ENCODE measurements at regions not wholly inside any gene's neighbourhood (a gene's known extent, or its start where the extent isn't known, plus 50 kb on each side); places are given as distances from the start of the nearest gene placed in this dataset.

DNA sequence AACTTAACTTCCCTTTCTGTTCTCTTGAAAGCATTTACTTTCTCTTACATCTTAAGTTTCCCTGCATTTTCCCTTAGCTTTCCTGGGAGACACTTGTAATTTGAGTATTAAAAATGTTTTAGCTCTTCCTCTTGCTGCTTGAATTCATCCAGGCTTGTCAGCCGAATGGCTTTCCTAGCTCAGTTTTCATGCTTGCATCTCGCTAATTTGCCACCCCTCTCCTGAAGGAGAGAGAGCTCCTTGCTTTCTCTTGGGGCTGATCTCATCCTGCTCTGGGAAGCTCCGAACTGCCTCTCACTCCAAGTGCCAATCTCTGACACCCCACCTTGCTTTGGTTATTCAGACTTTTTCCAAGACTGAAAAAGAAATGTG, 374.6 kb upstream of the TBL1XR1 start:
- TF ChIP-seq, protein P1, sequence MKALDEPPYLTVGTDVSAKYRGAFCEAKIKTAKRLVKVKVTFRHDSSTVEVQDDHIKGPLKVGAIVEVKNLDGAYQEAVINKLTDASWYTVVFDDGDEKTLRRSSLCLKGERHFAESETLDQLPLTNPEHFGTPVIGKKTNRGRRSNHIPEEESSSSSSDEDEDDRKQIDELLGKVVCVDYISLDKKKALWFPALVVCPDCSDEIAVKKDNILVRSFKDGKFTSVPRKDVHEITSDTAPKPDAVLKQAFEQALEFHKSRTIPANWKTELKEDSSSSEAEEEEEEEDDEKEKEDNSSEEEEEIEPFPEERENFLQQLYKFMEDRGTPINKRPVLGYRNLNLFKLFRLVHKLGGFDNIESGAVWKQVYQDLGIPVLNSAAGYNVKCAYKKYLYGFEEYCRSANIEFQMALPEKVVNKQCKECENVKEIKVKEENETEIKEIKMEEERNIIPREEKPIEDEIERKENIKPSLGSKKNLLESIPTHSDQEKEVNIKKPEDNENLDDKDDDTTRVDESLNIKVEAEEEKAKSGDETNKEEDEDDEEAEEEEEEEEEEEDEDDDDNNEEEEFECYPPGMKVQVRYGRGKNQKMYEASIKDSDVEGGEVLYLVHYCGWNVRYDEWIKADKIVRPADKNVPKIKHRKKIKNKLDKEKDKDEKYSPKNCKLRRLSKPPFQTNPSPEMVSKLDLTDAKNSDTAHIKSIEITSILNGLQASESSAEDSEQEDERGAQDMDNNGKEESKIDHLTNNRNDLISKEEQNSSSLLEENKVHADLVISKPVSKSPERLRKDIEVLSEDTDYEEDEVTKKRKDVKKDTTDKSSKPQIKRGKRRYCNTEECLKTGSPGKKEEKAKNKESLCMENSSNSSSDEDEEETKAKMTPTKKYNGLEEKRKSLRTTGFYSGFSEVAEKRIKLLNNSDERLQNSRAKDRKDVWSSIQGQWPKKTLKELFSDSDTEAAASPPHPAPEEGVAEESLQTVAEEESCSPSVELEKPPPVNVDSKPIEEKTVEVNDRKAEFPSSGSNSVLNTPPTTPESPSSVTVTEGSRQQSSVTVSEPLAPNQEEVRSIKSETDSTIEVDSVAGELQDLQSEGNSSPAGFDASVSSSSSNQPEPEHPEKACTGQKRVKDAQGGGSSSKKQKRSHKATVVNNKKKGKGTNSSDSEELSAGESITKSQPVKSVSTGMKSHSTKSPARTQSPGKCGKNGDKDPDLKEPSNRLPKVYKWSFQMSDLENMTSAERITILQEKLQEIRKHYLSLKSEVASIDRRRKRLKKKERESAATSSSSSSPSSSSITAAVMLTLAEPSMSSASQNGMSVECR (CRISPR knock-in tag; IDR thresholded peaks at IDR 0.05; ENCODE audit: borderline replicate concordance): no peak
- TF ChIP-seq, protein P2, sequence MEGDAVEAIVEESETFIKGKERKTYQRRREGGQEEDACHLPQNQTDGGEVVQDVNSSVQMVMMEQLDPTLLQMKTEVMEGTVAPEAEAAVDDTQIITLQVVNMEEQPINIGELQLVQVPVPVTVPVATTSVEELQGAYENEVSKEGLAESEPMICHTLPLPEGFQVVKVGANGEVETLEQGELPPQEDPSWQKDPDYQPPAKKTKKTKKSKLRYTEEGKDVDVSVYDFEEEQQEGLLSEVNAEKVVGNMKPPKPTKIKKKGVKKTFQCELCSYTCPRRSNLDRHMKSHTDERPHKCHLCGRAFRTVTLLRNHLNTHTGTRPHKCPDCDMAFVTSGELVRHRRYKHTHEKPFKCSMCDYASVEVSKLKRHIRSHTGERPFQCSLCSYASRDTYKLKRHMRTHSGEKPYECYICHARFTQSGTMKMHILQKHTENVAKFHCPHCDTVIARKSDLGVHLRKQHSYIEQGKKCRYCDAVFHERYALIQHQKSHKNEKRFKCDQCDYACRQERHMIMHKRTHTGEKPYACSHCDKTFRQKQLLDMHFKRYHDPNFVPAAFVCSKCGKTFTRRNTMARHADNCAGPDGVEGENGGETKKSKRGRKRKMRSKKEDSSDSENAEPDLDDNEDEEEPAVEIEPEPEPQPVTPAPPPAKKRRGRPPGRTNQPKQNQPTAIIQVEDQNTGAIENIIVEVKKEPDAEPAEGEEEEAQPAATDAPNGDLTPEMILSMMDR (IDR thresholded peaks at IDR 0.05): no peak
- TF ChIP-seq TEAD4 (CRISPR knock-in tag; IDR thresholded peaks at IDR 0.05) (no peak), FOXP1 (CRISPR knock-in tag; IDR thresholded peaks at IDR 0.05; ENCODE audit: borderline replicate concordance) (no peak)
